NCI-H460 (cell line): ENCODE measurements at regions not wholly inside any gene's neighbourhood (a gene's known extent, or its start where the extent isn't known, plus 50 kb on each side); places are given as distances from the start of the nearest gene placed in this dataset.

ENCODE experiments used
- DNase-seq: peaks from one replicate; pipeline ENCODE4 v3.0.0-alpha.2; 2016; ENCODE audit warnings: low read depth; ENCODE audit errors: extremely low read depth
- small RNA-seq, 2 experiments: library from RNA; depleted of rRNA; stranded (forward); fragments of <200 nt; gene quantifications; one replicate each; pipeline ENCODE3, GENCODE V24; 2014

- DNase-seq: no peak
Measured at GRCh38 chr12:88413646-88414045, 166.6 kb downstream of the KITLG start.

- no peak for DNase-seq
Measured at GRCh38 chr12:88416155-88416554, 164.1 kb downstream of the KITLG start.

- no peak for DNase-seq
Measured at GRCh38 chr12:88416786-88417185, 163.5 kb downstream of the KITLG start.

- no peak for DNase-seq
Measured at GRCh38 chr12:88417531-88417930, 162.7 kb downstream of the KITLG start.

GRCh38 chr12:88418856-88419497 lies 161.3 kb downstream of the KITLG start:
- DNase-seq: no peak

- no peak for DNase-seq
Measured at GRCh38 chr12:88419794-88420193, 160.5 kb downstream of the KITLG start.

GRCh38 chr12:88420457-88420856 lies 159.8 kb downstream of the KITLG start:
- DNase-seq: no peak

GRCh38 chr12:88424791-88425730 lies 155.2 kb downstream of the KITLG start:
- DNase-seq: no peak

GRCh38 chr12:88428350-88428749 lies 151.9 kb downstream of the KITLG start:
- no peak for DNase-seq

GRCh38 chr12:88431246-88431645 lies 149.0 kb downstream of the KITLG start:
- no peak for DNase-seq

- no peak for DNase-seq
Measured at GRCh38 chr12:88432531-88433490, 147.5 kb downstream of the KITLG start.

- DNase-seq: peak; percentile 14
Measured at GRCh38 chr12:88433997-88434703, 146.1 kb downstream of the KITLG start.

- DNase-seq: no peak
Measured at GRCh38 chr12:88435334-88436076, 144.8 kb downstream of the KITLG start.

GRCh38 chr12:88437226-88437625 lies 143.0 kb downstream of the KITLG start:
- no peak for DNase-seq

Small RNA genes lying in the stretch of these regions (small RNA-seq; reads per million reads assigned to genes)
- 0 reads per million in 2 experiments for gene RF00019
